Immature natural killer cell (primary cell): ENCODE measurements at regions not wholly inside any gene's neighbourhood (a gene's known extent, or its start where the extent isn't known, plus 50 kb on each side); places are given as distances from the start of the nearest gene placed in this dataset.

Experiments
- DNase-seq, 3 donors: peaks; one replicate each; pipeline ENCODE4 v3.0.0; 2022; ENCODE audit warnings: mixed read lengths in 1 of 3
- H3K27ac Mint-ChIP-seq, 6 donors: one replicate each; pipeline ENCODE4 v1.8.0; 2020; ENCODE audit warnings: mixed read lengths in 6 of 6, mild to moderate bottlenecking in 5 of 6, inconsistent platforms in 4 of 6, moderate library complexity in 3 of 6
- H3K27me3 Mint-ChIP-seq, 3 donors: one replicate each; pipeline ENCODE4 v1.8.0; 2020 to 2021; ENCODE audit warnings: low read depth in 3 of 3, mild to moderate bottlenecking in 3 of 3, mixed read lengths in 3 of 3, moderate library complexity in 3 of 3, inconsistent platforms in 1 of 3
- H3K36me3 Mint-ChIP-seq, 3 donors: one replicate each; pipeline ENCODE4 v1.8.0; 2020; ENCODE audit warnings: mixed read lengths in 3 of 3, inconsistent platforms in 2 of 3, mild to moderate bottlenecking in 2 of 3
- H3K4me1 Mint-ChIP-seq, 2 donors: one replicate each; pipeline ENCODE4 v1.8.0; 2020; ENCODE audit warnings: inconsistent platforms in 2 of 2, mild to moderate bottlenecking in 2 of 2, mixed read lengths in 2 of 2, moderate library complexity in 1 of 2
- H3K4me3 Mint-ChIP-seq, 5 donors: one replicate each; pipeline ENCODE4 v1.8.0; 2020; ENCODE audit warnings: mild to moderate bottlenecking in 5 of 5, mixed read lengths in 5 of 5, inconsistent platforms in 3 of 5, moderate library complexity in 3 of 5
- H3K9me3 Mint-ChIP-seq, 6 donors: one replicate each; pipeline ENCODE4 v1.8.0; 2020; ENCODE audit warnings: mild to moderate bottlenecking in 6 of 6, mixed read lengths in 6 of 6, inconsistent platforms in 4 of 6, moderate library complexity in 3 of 6

- H3K27ac Mint-ChIP-seq, result no peak overlapping the region
- peaks cover 0 to 2% (median 0%) of the 10 kb centered on the region in 6 donors for H3K9me3 Mint-ChIP-seq
These were observed 118.0 kb downstream of the SOX1 start for GRCh38 chr13:112184851-112185371.

GRCh38 chr13:112185466-112185865, 118.5 kb downstream of the SOX1 start:
- no peak for DNase-seq
- H3K27ac Mint-ChIP-seq, result no peak overlapping the region
- peaks cover 1 to 3% (median 2%) of the 10 kb centered on the region in 3 donors for H3K27me3 Mint-ChIP-seq
- no peaks in the 10 kb centered on the region for H3K4me1 Mint-ChIP-seq
- peaks cover 0 to 2% (median 0%) of the 10 kb centered on the region in 6 donors for H3K9me3 Mint-ChIP-seq
- H3K4me3 Mint-ChIP-seq, result no peak overlapping the region
- H3K36me3 Mint-ChIP-seq, result no peaks in the 10 kb centered on the region

More at GRCh38 chr13:112184851-112185371, 118.0 kb downstream of the SOX1 start:
- H3K4me3 Mint-ChIP-seq, result no peak overlapping the region
- no peaks in the 10 kb centered on the region for H3K4me1 Mint-ChIP-seq
- peaks cover 1 to 3% (median 1%) of the 10 kb centered on the region in 3 donors for H3K27me3 Mint-ChIP-seq
- no peaks in the 10 kb centered on the region for H3K36me3 Mint-ChIP-seq
- DNase-seq, result no peak

DNA sequence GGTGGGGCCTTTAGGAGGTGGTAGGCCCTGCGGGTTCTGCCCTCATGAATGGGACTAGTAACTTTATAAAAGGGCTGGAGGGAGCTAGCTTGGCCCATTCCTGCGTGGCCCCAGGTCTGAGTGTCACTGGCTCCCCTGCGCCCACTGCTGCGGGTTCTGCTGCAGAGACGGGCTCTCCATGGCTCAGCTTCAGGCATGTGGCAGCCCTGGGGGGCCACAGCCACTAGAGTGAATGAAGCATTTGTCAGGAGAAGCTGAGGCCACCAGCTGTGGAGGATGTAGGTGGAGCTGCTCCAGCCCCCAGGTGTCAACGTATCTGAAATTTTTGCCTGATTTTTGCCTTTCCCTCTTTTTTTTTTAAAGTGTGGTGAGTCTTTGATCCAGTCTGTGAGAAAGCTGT, 119.1 kb downstream of the SOX1 start:
- Mint-ChIP-seq H3K36me3 (no peaks in the 10 kb centered on the region), H3K9me3 (peaks cover 0 to 2% (median 0%) of the 10 kb centered on the region in 6 donors), H3K4me1 (no peaks in the 10 kb centered on the region), H3K27ac (no peak overlapping the region), H3K4me3 (no peak overlapping the region), H3K27me3 (peaks cover 1 to 3% (median 2%) of the 10 kb centered on the region in 3 donors)
- no peak for DNase-seq

GRCh38 chr13:112187527-112188297, 120.8 kb downstream of the SOX1 start:
- Mint-ChIP-seq H3K9me3 (peaks cover 0 to 2% (median 0%) of the 10 kb centered on the region in 6 donors), H3K36me3 (no peaks in the 10 kb centered on the region), H3K4me1 (no peaks in the 10 kb centered on the region), H3K27me3 (peaks cover 2 to 4% (median 3%) of the 10 kb centered on the region in 3 donors), H3K27ac (no peak overlapping the region), H3K4me3 (no peak overlapping the region)
- DNase-seq, result no peak

GRCh38 chr13:112188298-112188610, 121.3 kb downstream of the SOX1 start:
- H3K9me3 Mint-ChIP-seq, result peaks cover 0 to 2% (median 0%) of the 10 kb centered on the region in 6 donors
- no peak overlapping the region for H3K4me3 Mint-ChIP-seq
- no peaks in the 10 kb centered on the region for H3K4me1 Mint-ChIP-seq
- no peak for DNase-seq
- no peaks in the 10 kb centered on the region for H3K36me3 Mint-ChIP-seq
- no peak overlapping the region for H3K27ac Mint-ChIP-seq
- peaks cover 2 to 7% (median 4%) of the 10 kb centered on the region in 3 donors for H3K27me3 Mint-ChIP-seq

DNA sequence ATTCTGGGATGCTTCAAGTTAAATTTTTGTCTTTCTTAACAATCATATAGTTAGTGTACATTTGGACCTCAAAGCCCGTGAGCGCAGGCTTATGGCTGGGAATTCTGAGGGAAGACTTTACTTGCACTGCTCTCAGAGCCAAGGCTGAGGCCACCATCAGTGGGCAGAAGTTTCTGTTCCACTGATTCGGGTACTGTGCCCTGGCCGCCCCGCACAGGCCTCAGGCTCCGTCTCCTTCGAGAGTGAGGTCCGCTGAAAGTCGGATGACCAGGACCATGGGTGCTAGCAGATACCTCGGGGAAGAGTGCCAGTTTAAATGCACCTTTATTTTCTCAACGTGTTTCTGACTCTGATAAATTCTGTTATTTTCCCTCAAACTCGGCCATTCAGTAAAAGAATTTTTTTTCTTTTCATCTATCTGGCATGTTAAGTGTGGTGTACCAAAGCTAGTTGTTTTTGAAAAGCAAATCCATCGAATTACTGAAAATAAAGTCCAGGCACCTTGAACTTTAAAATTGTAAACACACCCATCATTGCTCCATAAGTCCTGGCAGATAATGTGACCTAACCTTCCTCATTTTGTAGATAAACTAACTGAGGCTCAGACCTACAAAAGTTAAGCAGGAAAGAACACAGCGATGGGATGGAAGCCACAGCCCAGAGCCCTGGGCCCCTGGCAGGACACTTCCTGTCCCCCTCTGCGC, 126.7 kb downstream of the SOX1 start:
- peaks cover 2 to 10% (median 3%) of the 10 kb centered on the region in 3 donors for H3K27me3 Mint-ChIP-seq
- no peak for DNase-seq
- H3K4me1 Mint-ChIP-seq, result no peaks in the 10 kb centered on the region
- no peaks in the 10 kb centered on the region for H3K36me3 Mint-ChIP-seq
- no peak overlapping the region for H3K4me3 Mint-ChIP-seq
- H3K9me3 Mint-ChIP-seq, result peaks cover 0 to 1% (median 0%) of the 10 kb centered on the region in 6 donors
- no peak overlapping the region for H3K27ac Mint-ChIP-seq

DNA sequence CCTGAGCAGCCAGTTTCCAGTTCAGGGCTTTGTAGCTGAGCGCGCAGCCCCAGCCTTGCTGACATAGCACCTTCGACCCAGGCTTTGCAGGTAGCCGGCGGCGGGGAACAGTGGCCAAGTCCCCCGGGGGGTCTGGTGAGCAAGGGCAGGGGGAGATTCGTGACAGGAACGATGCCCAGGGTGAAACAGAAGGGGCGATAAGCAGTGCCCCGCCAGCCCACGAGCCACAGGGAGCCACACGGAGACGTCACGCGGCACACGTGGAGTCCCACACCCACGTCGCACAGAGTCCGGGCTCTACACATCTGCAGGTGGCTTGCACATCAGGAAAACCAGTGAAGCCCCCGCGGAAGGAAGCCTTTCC, 127.2 kb downstream of the SOX1 start:
- Mint-ChIP-seq H3K4me3 (no peak overlapping the region), H3K27ac (no peak overlapping the region), H3K36me3 (no peaks in the 10 kb centered on the region), H3K27me3 (peaks cover 2 to 10% (median 3%) of the 10 kb centered on the region in 3 donors), H3K4me1 (no peaks in the 10 kb centered on the region), H3K9me3 (no peaks in the 10 kb centered on the region)
- DNase-seq, result no peak

- Mint-ChIP-seq H3K4me3 (no peak overlapping the region), H3K27me3 (peaks cover 1 to 10% (median 2%) of the 10 kb centered on the region in 3 donors), H3K4me1 (no peaks in the 10 kb centered on the region), H3K9me3 (no peaks in the 10 kb centered on the region), H3K36me3 (no peaks in the 10 kb centered on the region), H3K27ac (no peak overlapping the region)
- no peak for DNase-seq
These were observed 127.6 kb downstream of the SOX1 start for GRCh38 chr13:112194579-112194978.

GRCh38 chr13:112198396-112199010, 131.6 kb downstream of the SOX1 start:
- Mint-ChIP-seq H3K4me3 (no peak overlapping the region), H3K4me1 (no peaks in the 10 kb centered on the region), H3K27me3 (peaks cover 0 to 4% (median 0%) of the 10 kb centered on the region in 3 donors), H3K9me3 (no peaks in the 10 kb centered on the region), H3K27ac (no peak overlapping the region), H3K36me3 (no peaks in the 10 kb centered on the region)
- DNase-seq, result no peak

DNA sequence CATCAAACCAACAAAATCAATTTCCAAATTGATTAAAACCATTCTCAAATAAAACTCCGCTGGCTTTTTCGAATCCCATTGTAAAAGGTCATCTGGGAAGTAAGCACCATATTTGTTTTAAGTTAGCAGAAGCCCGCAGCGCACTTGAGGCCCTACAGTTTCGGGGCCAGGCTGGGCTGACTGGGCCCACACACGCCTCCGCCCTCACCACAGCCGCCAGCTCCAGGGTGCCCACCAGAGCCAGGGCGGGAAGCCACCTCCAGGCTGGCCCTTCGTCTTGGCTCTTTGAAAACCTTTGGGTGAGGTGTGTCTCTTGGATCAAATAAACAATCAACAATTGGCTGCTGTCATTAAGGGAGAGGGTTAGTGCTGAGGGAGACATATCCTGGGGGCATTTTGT, 133.3 kb downstream of the SOX1 start:
- Mint-ChIP-seq H3K27me3 (peaks cover 0 to 5% (median 0%) of the 10 kb centered on the region in 3 donors), H3K4me3 (no peak overlapping the region)

GRCh38 chr13:112202266-112202665, 135.3 kb downstream of the SOX1 start:
- H3K27ac Mint-ChIP-seq, result no peak overlapping the region
- peaks cover 3 to 5% (median 3%) of the 10 kb centered on the region in 3 donors for H3K27me3 Mint-ChIP-seq

More for the DNA sequence above, 133.3 kb downstream of the SOX1 start:
- no peak for DNase-seq
- Mint-ChIP-seq H3K9me3 (no peaks in the 10 kb centered on the region), H3K4me1 (no peaks in the 10 kb centered on the region), H3K27ac (no peak overlapping the region), H3K36me3 (no peaks in the 10 kb centered on the region)

GRCh38 chr13:112202966-112203365, 136.0 kb downstream of the SOX1 start:
- Mint-ChIP-seq H3K9me3 (no peaks in the 10 kb centered on the region), H3K27me3 (peaks cover 4 to 7% (median 5%) of the 10 kb centered on the region in 3 donors), H3K4me3 (no peak overlapping the region), H3K4me1 (no peaks in the 10 kb centered on the region), H3K27ac (no peak overlapping the region), H3K36me3 (no peaks in the 10 kb centered on the region)
- no peak for DNase-seq

More at GRCh38 chr13:112202266-112202665, 135.3 kb downstream of the SOX1 start:
- H3K9me3 Mint-ChIP-seq, result no peaks in the 10 kb centered on the region
- no peak overlapping the region for H3K4me3 Mint-ChIP-seq
- no peaks in the 10 kb centered on the region for H3K4me1 Mint-ChIP-seq
- no peaks in the 10 kb centered on the region for H3K36me3 Mint-ChIP-seq
- DNase-seq, result no peak

GRCh38 chr13:112203614-112204013, 136.7 kb downstream of the SOX1 start:
- no peaks in the 10 kb centered on the region for H3K36me3 Mint-ChIP-seq
- H3K4me1 Mint-ChIP-seq, result no peaks in the 10 kb centered on the region
- no peaks in the 10 kb centered on the region for H3K9me3 Mint-ChIP-seq
- no peak for DNase-seq
- no peak overlapping the region for H3K4me3 Mint-ChIP-seq
- peaks cover 5 to 7% (median 7%) of the 10 kb centered on the region in 3 donors for H3K27me3 Mint-ChIP-seq
- no peak overlapping the region for H3K27ac Mint-ChIP-seq
